ENCODE measurements at regions not wholly inside any gene's neighbourhood (a gene's known extent, or its start where the extent isn't known, plus 50 kb on each side); places are given as distances from the start of the nearest gene placed in this dataset.
"Not testable (repeated sequence)": the region's sequence is repeated elsewhere in the genome, so short reads cannot be mapped to it uniquely, and the experiment has no call there.

DNA sequence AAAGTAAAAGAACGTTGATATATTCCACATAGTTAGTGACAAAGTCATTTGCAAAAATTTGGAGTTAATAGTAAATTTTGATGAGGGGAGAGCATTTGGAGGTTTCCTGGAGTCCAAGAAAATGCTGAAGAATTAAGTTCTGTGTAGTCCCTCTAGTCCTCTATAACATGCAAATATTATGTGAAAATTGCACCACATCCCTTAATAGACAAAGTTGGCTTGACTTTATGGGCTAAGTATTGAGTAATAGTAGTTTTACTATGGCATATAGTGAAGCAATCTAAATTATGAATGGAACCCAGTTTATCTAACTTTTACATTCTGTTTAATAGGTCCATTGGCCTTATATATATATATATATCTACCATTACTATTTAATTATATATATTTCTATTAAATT, 66.4 kb upstream of the DCN start:
- no peaks in the 10 kb centered on the region for H3K27me3 ChIP-seq
- DNase-seq (no peak), ATAC-seq (no peak)
- 44% methylated on average over 1 of the region's 1 CpG for WGBS (ENCODE audit: insufficient coverage, low coverage, low lambda C conversion rate, missing lambda C conversion rate)
- intact Hi-C loops (cut with DNase I), result no loop called here
- TF ChIP-seq POLR2A (IDR thresholded peaks at IDR 0.05), result no peak
- TF ChIP-seq, protein P1, sequence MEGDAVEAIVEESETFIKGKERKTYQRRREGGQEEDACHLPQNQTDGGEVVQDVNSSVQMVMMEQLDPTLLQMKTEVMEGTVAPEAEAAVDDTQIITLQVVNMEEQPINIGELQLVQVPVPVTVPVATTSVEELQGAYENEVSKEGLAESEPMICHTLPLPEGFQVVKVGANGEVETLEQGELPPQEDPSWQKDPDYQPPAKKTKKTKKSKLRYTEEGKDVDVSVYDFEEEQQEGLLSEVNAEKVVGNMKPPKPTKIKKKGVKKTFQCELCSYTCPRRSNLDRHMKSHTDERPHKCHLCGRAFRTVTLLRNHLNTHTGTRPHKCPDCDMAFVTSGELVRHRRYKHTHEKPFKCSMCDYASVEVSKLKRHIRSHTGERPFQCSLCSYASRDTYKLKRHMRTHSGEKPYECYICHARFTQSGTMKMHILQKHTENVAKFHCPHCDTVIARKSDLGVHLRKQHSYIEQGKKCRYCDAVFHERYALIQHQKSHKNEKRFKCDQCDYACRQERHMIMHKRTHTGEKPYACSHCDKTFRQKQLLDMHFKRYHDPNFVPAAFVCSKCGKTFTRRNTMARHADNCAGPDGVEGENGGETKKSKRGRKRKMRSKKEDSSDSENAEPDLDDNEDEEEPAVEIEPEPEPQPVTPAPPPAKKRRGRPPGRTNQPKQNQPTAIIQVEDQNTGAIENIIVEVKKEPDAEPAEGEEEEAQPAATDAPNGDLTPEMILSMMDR (IDR thresholded peaks at IDR 0.05), result no peak
- H3K4me1 ChIP-seq, result no peaks in the 10 kb centered on the region
- H3K4me3 ChIP-seq, result no peak overlapping the region
- no peaks in the 10 kb centered on the region for H3K9me3 ChIP-seq
- H3K36me3 ChIP-seq, result no peaks in the 10 kb centered on the region
- no peak overlapping the region for H3K27ac ChIP-seq

DNA sequence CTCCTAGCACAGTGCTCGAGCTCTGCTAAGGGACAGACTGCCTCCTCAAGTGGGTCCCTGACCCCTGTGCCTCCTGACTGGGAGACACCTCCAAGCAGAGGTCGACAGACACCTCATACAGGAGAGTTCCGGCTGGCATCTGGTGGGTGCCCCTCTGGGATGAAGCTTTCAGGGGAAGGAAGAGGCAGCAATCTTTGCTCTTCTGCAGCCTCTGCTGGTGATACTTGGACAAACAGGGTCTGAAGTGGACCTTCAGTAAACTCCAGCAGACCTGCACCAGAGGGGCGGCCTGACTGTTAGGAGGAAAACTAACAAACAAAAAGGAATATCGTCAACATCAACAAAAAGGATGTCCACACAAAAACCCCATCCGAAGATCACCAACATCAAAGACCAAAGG, 60.6 kb upstream of the DCN start:
- H3K4me1 ChIP-seq; ATAC-seq; H3K4me3 ChIP-seq; intact Hi-C loops (cut with DNase I); H3K9me3 ChIP-seq; H3K27ac ChIP-seq; DNase-seq; H3K27me3 ChIP-seq; H3K36me3 ChIP-seq: not testable (repeated sequence)
- WGBS (ENCODE audit: insufficient coverage, low coverage, low lambda C conversion rate, missing lambda C conversion rate), result 41% methylated on average over 2 of the region's 6 CpGs

DNA sequence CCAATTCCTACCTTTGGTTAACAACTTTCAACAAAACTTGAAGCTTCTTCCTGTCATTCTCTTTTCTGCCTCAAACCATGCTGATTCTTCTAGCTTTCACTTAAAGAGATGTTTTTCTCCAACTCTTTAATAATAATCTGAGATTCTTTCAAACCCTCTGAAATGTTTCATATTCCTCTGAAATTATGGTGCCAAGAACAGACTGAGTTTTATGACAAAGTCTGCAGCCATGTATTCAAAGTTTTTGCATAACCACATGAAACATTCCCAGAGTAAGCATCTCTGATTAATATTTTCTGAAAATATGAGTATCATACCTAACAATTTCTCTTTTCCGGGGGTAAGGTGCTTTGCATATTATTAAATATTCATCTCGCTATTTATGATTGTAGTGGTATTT, 59.1 kb upstream of the DCN start:
- Histone ChIP-seq H3K9me3 (no peaks in the 10 kb centered on the region), H3K4me1 (no peaks in the 10 kb centered on the region), H3K4me3 (no peak overlapping the region), H3K27me3 (no peaks in the 10 kb centered on the region), H3K27ac (no peak overlapping the region), H3K36me3 (no peaks in the 10 kb centered on the region)
- ATAC-seq (no peak), DNase-seq (no peak)
- no peak for TF ChIP-seq POLR2A (IDR thresholded peaks at IDR 0.05)
- TF ChIP-seq, protein P1 (IDR thresholded peaks at IDR 0.05), result no peak
- 55% methylated on average over 2 of the region's 2 CpGs for WGBS (ENCODE audit: insufficient coverage, low coverage, low lambda C conversion rate, missing lambda C conversion rate)
- intact Hi-C loops (cut with DNase I), result no loop called here

DNA sequence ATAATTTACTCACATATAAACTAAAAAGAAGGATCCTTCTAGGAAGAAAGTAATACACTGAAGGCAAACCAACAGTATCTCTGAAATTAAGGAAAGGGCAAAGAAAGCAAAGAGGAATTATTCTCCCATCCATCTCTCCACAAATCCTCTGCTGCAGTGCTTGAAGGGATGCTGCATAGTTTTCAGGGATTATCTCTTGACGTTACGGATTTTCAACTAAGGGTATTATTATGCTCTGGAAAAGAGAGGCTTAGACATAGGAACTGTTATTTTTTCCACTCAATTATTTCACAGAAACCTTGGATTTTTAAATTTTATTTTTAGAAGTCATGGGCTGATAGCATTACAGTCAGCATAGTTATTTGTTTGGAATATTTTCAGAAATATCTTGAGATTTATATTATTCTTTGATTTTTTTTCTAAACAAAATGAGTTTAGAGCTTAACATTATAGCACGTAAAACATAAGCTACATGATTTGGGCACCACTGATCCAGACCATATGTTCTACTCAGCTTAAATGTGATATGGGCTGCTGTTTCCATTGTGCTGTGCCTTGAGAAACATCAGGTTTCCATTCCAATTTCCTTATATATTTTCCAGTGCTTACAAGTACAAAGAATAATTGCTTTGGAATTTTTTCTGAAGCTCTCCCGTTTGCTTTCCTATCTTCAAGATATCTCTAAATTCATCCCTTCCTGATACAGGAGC, 57.9 kb upstream of the DCN start:
- H3K27me3 ChIP-seq, result no peaks in the 10 kb centered on the region
- no peak for ATAC-seq
- intact Hi-C loops (cut with DNase I), result no loop called here
- H3K36me3 ChIP-seq, result no peaks in the 10 kb centered on the region
- H3K4me1 ChIP-seq, result no peaks in the 10 kb centered on the region
- H3K4me3 ChIP-seq, result no peak overlapping the region
- 44% methylated on average over 4 of the region's 4 CpGs for WGBS (ENCODE audit: insufficient coverage, low coverage, low lambda C conversion rate, missing lambda C conversion rate)
- TF ChIP-seq POLR2A (IDR thresholded peaks at IDR 0.05), result no peak
- TF ChIP-seq, protein P1 (IDR thresholded peaks at IDR 0.05), result no peak
- DNase-seq, result no peak
- no peak overlapping the region for H3K27ac ChIP-seq
- H3K9me3 ChIP-seq, result no peaks in the 10 kb centered on the region

DNA sequence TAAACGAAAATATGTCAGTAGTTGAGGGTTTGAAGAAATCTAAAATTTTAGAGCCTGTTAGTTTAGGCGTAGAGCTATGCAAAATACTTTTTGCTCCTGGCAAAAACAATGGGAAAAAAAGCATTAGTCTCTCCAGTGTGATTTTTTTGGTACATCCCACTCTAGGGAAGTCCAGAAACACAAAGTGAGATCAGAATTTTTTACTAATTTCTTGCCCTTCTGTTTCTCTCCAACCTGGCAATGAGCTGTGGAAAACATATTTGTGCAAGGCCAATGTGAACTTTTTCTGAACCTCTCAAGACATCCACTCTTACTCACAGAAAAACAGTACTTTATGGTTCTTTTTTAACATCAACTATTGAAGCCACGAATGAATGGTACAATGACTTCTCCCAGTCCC, 56.9 kb upstream of the DCN start:
- no peak overlapping the region for H3K4me3 ChIP-seq
- no peak for TF ChIP-seq POLR2A (IDR thresholded peaks at IDR 0.05)
- TF ChIP-seq, protein P1 (IDR thresholded peaks at IDR 0.05), result no peak
- no peaks in the 10 kb centered on the region for H3K27me3 ChIP-seq
- H3K9me3 ChIP-seq, result no peaks in the 10 kb centered on the region
- intact Hi-C loops (cut with DNase I), result no loop called here
- H3K4me1 ChIP-seq, result no peaks in the 10 kb centered on the region
- H3K27ac ChIP-seq, result no peak overlapping the region
- no peaks in the 10 kb centered on the region for H3K36me3 ChIP-seq
- 28% methylated on average over 3 of the region's 3 CpGs for WGBS (ENCODE audit: insufficient coverage, low coverage, low lambda C conversion rate, missing lambda C conversion rate)
- no peak for ATAC-seq
- DNase-seq, result no peak

Small RNA genes in the stretch of these regions (small RNA-seq; reads per million reads assigned to genes)
- gene AC090049.2, result 0 reads per million in 2 experiments
- 0 reads per million in 2 experiments for gene RF02110

Measured in right lobe of liver (tissue), 6 donors.